Psoas muscle (tissue), 7 donors: ENCODE measurements at regions not wholly inside any gene's neighbourhood (a gene's known extent, or its start where the extent isn't known, plus 50 kb on each side); places are given as distances from the start of the nearest gene placed in this dataset.

Experiments used
- ATAC-seq, 4 donors: fragments of 200-7000 bp; cut with Tn5 transposase; one replicate each; pipeline ENCODE4 v1.9.1; 2020; ENCODE audit warnings: moderate library complexity in 3 of 4, mild to moderate bottlenecking in 2 of 4
- DNase-seq, 2 donors: peaks; one replicate each; pipeline ENCODE4 v3.0.0-alpha.2; 2020
- H3K27ac ChIP-seq: fragments of 200-600 bp; one replicate; pipeline ENCODE4 v1.8.0; 2022
- H3K27me3 ChIP-seq, 3 donors: fragments of 200-600 bp in 1 of 3; one replicate each; pipeline versions ENCODE4 v1.6.1 to v1.8.0; 2013 to 2022; ENCODE audit warnings: low read length in 2 of 3, mild to moderate bottlenecking in 2 of 3, moderate library complexity in 1 of 3; ENCODE audit not compliant: insufficient read depth in 3 of 3
- H3K36me3 ChIP-seq, 2 donors: fragments of 200-600 bp in 1 of 2; one replicate each; pipeline versions ENCODE4 v1.6.1 to v1.8.0; 2013 to 2022; ENCODE audit warnings: low read depth in 1 of 2, mild to moderate bottlenecking in 1 of 2, moderate library complexity in 1 of 2; ENCODE audit not compliant: insufficient read depth in 1 of 2
- H3K4me1 ChIP-seq: fragments of 200-600 bp; one replicate; pipeline ENCODE4 v1.8.0; 2022
- H3K4me3 ChIP-seq: fragments of 200-600 bp; one replicate; pipeline ENCODE4 v1.8.0; 2022; ENCODE audit warnings: mild to moderate bottlenecking
- H3K9me3 ChIP-seq: fragments of 200-600 bp; one replicate; pipeline ENCODE4 v1.8.0; 2022
- WGBS, 3 donors: extraction: QIAGEN DNeasy Blood & Tissue Kit; methylation state at CpG; one replicate each; pipeline versions ENCODE4 v1.1.6 to v1.1.7; 2013; 5-methylcytosine and 5-hydroxymethylcytosine counted together
- intact Hi-C, 2 donors: fragments of 100-400 bp; cut with DNase I; formaldehyde crosslinking; loops; one replicate each; pipeline versions ENCODE4 v1.11.0 to v1.14.2; 2022
- TF ChIP-seq, protein P1 (sequence below): fragments of 200-600 bp; IDR thresholded peaks from one replicate; pipeline ENCODE4 v1.8.0; 2022; ENCODE audit warnings: antibody characterized with exemption
- donor health status: healthy with polysubstance abuse.
- donor health status: DM: no; HTN: no; CAD: no; lungs with moderate emphysema.
- donor health status: Bipolar disorder and iron deficiency.
- donor health status: healthy.
- donor health status: DM: yes; HTN: yes; CAD: no.
- donor health status: DM: no; HTN: no; CAD: no.
- donor health status: DM: yes; HTN: yes; CAD: no.

DNA sequence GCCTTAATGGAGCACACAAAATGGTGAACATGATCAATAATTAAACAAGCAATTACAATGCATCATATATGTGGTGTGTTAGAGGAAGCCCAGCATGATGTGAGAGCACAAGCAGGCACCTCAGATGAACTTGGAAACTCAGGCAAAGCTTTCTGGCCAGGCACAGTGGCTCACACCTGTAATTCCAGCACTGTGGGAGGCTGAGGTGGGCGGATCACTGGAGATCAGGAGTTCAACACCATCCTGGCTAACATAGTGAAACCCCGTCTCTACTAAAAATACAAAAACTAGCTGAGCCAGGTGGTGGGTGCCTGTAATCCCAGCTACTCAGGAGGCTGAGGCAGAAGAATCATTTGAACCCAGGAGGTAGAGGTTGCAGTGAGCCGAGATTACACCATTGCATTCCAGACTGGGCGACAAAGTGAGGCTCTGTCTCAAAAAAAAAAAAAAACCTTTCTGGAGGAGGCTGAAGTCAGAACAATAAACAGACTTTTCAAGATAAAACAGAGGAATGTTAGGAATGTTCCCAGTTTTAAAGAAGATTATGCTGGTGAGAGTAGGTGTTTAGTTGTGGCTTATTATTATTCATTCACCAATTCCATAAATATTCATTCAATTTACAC lies 159.4 kb downstream of the CEMIP2 start:
- no peaks in the 10 kb centered on the region for H3K4me1 ChIP-seq
- ATAC-seq (no peak), DNase-seq (no peak)
- no peak overlapping the region for H3K27ac ChIP-seq
- H3K36me3 ChIP-seq: no peaks in the 10 kb centered on the region
- no peak overlapping the region for H3K4me3 ChIP-seq
- H3K27me3 ChIP-seq: no peaks in the 10 kb centered on the region
- intact Hi-C loops: loop anchor here in 1 of 2 donors (10.0 kb wide), 1 partner anchor 416 kb away; no protein-coding TSS in a partner anchor
- 76 to 83% (median 77%) methylated on average over 4 of the region's 4 CpGs for WGBS, 3 donors
- H3K9me3 ChIP-seq: peaks cover 6% of the 10 kb centered on the region
- TF ChIP-seq, protein P1, sequence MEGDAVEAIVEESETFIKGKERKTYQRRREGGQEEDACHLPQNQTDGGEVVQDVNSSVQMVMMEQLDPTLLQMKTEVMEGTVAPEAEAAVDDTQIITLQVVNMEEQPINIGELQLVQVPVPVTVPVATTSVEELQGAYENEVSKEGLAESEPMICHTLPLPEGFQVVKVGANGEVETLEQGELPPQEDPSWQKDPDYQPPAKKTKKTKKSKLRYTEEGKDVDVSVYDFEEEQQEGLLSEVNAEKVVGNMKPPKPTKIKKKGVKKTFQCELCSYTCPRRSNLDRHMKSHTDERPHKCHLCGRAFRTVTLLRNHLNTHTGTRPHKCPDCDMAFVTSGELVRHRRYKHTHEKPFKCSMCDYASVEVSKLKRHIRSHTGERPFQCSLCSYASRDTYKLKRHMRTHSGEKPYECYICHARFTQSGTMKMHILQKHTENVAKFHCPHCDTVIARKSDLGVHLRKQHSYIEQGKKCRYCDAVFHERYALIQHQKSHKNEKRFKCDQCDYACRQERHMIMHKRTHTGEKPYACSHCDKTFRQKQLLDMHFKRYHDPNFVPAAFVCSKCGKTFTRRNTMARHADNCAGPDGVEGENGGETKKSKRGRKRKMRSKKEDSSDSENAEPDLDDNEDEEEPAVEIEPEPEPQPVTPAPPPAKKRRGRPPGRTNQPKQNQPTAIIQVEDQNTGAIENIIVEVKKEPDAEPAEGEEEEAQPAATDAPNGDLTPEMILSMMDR: no peak

DNA sequence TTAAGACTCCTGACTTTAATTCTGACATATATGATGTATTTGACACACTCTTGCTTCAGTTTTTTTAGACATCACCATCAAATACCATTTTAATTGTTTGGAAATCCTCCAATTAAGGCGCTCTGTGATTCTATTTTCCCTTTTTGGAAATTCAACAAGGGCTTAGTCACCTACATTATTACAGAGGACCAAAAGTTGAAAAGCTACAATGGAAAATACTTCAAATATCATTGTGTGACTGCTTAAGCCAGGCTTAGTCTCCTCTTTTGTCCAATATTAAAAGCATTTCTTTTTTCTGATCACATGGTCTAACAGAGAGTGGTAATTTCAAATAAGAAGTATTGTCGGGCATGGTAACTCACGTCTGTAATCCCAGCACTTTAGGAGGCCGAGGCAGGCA lies 160.3 kb downstream of the CEMIP2 start:
- no peak overlapping the region for H3K4me3 ChIP-seq
- DNase-seq: no peak
- H3K36me3 ChIP-seq: no peaks in the 10 kb centered on the region
- intact Hi-C loops: loop anchor here in 1 of 2 donors (10.0 kb wide), 1 partner anchor 417 kb away; no protein-coding TSS in a partner anchor
- no peaks in the 10 kb centered on the region for H3K27me3 ChIP-seq
- 65 to 73% (median 68%) methylated on average over 4 of the region's 4 CpGs for WGBS, 3 donors
- TF ChIP-seq, protein P1: no peak
- no peak overlapping the region for H3K27ac ChIP-seq
- H3K4me1 ChIP-seq: no peaks in the 10 kb centered on the region
- no peak for ATAC-seq
- peaks cover 6% of the 10 kb centered on the region for H3K9me3 ChIP-seq

GRCh38 chr9:71607461-71607881 lies 160.8 kb downstream of the CEMIP2 start:
- intact Hi-C loops: loop anchor here in 1 of 2 donors (10.0 kb wide), 1 partner anchor 417 kb away; no protein-coding TSS in a partner anchor
- ATAC-seq (no peak), DNase-seq (peak in 1 of 2 donors; percentile 27)
- Histone ChIP-seq H3K27ac (no peak overlapping the region), H3K27me3 (no peaks in the 10 kb centered on the region), H3K36me3 (no peaks in the 10 kb centered on the region), H3K9me3 (peaks cover 6% of the 10 kb centered on the region), H3K4me3 (no peak overlapping the region), H3K4me1 (no peaks in the 10 kb centered on the region)
- TF ChIP-seq, protein P1: no peak
- 26 to 46% (median 35%) methylated on average over 5 of the region's 5 CpGs for WGBS, 3 donors

DNA sequence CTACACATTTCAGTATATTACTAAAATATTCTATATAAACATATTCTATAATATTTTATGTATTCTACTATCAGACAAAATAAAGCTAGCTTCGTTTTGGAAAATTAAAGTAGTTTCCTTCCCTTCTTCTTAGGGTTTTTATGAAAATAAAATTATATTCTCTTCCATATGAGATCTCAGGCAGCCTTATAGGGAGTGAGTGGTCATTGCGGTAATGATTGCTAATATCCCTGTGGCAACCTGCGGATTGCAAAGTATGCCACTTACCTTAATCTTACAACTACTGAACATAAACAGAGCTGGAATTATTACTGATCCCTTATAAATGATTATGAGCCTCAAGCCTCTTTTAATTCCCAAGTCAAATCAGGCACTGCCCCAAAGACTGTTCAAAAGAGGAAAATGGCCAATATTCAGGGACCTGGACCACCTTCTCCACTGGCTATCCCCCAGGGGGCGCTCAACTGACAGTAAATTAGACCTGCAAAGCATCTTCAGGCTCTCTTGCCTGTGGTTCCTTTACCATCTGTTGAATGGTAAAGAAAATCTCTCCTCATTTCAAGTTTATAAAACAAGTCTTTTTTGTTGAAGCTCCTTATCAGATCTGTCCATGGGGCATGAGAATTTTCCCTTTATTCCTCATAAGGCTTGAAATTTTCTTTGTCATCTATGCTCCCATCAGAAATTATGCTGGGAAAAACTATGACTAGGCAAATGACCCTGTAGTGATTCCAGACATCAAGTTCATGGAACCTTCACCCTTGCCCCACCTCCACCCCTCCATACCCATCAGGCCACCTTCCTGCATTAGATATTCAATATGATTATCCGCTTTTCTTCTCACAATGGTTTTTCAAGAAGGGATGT lies 163.9 kb downstream of the CEMIP2 start:
- no peak overlapping the region for H3K27ac ChIP-seq
- H3K36me3 ChIP-seq: no peaks in the 10 kb centered on the region
- no peak overlapping the region for H3K4me3 ChIP-seq
- no peaks in the 10 kb centered on the region for H3K9me3 ChIP-seq
- intact Hi-C loops: loop anchor here in 1 of 2 donors (2.0 to 10.0 kb wide), 2 partner anchors 164 to 420 kb away; partner anchors contain the start of gene CEMIP2
- 64 to 65% (median 64%) methylated on average over 5 of the region's 5 CpGs for WGBS, 3 donors
- TF ChIP-seq, protein P1: peak; percentile 66
- peak; percentile 63 to 76 for DNase-seq
- ATAC-seq: peak in 2 of 4 donors; percentile 51 to 58
- no peaks in the 10 kb centered on the region for H3K4me1 ChIP-seq
- H3K27me3 ChIP-seq: no peaks in the 10 kb centered on the region
